GM03348 (cell line): ENCODE measurements at regions not wholly inside any gene's neighbourhood (a gene's known extent, or its start where the extent isn't known, plus 50 kb on each side); places are given as distances from the start of the nearest gene placed in this dataset.

Experiments
- DNase-seq: peaks from one replicate; pipeline ENCODE4 v3.0.0; 2012; ENCODE audit warnings: low spot score

- DNase-seq = no peak
Measured at GRCh38 chr5:5558102-5558501, 135.6 kb downstream of the ICE1 start.

DNA sequence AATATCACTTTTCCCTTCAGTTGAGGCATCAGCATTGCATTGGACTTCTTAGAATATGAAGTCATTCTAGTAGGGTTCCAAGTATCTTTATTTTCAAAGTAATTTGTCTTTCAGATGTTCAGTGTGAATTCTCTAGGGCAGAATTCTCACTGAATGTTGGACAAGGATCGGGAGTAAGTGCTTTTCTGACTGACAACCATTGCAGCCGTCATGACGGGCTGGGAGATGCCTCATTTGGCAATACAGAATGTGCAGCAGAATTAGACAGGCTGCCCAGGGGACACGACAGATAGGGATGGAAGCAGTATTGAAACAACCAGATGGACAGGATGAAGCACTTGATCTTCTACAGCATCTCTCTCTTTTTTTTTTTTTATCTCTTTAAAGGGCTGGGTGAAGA, 129.0 kb downstream of the ICE1 start:
- no peak for DNase-seq

DNA sequence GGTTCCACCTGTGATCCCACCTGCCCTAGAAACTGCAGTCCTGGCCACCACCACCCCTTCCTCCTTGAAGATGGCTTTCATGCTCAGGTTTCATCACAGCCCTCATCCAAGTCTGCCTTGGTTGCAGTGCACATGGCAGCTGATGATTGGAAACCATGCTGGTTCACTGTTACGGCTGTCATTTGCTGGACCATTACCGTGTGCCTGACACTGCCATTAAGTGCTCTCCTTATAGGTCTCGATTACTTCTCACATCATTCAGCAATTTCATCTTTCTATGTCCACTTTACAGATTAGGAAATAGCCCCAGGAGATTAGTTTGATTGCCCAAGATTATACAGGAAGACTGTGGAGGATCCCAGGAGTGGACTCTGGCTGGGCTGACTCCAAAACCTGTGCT, 123.9 kb downstream of the ICE1 start:
- DNase-seq = no peak

GRCh38 chr5:5544094-5544663, 121.7 kb downstream of the ICE1 start:
- DNase-seq = no peak

DNA sequence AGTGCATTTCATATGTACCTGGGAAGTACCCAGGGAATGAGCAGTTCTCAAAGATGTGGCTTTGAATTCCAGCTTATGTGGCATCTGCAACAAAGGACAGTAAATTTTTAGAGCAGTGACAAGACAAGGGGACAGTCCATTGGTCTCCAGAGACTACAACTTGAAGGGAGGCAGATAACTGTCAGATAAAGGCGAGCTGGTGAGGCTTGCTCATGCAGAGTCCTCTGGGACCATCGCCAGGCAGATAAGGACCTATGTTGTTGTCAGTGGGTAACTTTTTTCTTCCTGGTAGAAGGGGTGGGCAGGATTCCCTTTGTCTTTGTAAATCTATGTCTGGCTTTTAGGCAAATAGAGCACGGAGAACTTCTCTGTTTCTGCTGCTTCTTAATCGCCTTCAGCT, 120.2 kb downstream of the ICE1 start:
- DNase-seq = no peak

DNA sequence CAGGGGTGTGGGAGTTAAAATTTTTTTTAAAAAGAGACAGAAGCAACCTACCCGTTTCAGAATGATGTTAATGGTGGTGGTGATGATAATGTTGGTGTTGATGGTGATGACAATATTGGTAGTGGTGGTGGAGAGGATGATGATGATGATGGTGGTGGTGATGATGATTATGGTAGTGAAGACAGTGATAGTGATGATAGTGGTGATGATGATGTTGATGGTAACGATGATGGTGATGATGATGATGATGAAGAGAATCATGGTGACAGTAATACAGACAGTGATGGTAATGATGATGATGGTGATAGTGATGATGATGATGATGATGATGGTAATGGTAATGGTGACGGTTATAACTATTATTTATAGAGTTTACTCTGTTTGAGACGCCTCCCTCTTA, 117.6 kb downstream of the ICE1 start:
- DNase-seq = no peak
